ENCODE measurements at regions not wholly inside any gene's neighbourhood (a gene's known extent, or its start where the extent isn't known, plus 50 kb on each side); places are given as distances from the start of the nearest gene placed in this dataset.

DNA sequence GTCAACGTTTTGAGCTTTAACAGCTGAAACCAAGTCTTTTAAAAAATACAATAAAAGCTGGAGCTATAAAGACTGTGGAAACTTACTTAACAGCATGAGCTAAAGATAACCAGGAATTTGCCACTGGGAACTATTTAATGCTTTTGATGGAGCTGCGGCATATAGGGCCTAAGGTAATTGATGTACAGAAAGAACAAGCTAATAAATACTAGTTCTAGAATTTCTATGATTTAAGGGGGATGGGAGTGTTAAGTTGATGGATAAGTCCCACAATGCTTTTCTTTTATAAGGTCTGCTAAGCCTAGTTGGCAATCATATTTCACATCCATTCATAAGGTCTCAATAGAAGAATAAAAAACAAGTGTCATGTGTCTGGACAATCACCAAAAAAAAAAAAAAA, 334.0 kb upstream of the DMAC1 start:
- TF ChIP-seq, protein P1, sequence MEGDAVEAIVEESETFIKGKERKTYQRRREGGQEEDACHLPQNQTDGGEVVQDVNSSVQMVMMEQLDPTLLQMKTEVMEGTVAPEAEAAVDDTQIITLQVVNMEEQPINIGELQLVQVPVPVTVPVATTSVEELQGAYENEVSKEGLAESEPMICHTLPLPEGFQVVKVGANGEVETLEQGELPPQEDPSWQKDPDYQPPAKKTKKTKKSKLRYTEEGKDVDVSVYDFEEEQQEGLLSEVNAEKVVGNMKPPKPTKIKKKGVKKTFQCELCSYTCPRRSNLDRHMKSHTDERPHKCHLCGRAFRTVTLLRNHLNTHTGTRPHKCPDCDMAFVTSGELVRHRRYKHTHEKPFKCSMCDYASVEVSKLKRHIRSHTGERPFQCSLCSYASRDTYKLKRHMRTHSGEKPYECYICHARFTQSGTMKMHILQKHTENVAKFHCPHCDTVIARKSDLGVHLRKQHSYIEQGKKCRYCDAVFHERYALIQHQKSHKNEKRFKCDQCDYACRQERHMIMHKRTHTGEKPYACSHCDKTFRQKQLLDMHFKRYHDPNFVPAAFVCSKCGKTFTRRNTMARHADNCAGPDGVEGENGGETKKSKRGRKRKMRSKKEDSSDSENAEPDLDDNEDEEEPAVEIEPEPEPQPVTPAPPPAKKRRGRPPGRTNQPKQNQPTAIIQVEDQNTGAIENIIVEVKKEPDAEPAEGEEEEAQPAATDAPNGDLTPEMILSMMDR (IDR thresholded peaks at IDR 0.05) = no peak
- TF ChIP-seq EZH2 (IDR thresholded peaks at IDR 0.05) = no peak
- no peak for TF ChIP-seq EZH2phosphoT487 (IDR thresholded peaks at IDR 0.05)
